ENCODE measurements at regions not wholly inside any gene's neighbourhood (a gene's known extent, or its start where the extent isn't known, plus 50 kb on each side); places are given as distances from the start of the nearest gene placed in this dataset.
"Not testable (repeated sequence)": the region's sequence is repeated elsewhere in the genome, so short reads cannot be mapped to it uniquely, and the experiment has no call there.

DNA sequence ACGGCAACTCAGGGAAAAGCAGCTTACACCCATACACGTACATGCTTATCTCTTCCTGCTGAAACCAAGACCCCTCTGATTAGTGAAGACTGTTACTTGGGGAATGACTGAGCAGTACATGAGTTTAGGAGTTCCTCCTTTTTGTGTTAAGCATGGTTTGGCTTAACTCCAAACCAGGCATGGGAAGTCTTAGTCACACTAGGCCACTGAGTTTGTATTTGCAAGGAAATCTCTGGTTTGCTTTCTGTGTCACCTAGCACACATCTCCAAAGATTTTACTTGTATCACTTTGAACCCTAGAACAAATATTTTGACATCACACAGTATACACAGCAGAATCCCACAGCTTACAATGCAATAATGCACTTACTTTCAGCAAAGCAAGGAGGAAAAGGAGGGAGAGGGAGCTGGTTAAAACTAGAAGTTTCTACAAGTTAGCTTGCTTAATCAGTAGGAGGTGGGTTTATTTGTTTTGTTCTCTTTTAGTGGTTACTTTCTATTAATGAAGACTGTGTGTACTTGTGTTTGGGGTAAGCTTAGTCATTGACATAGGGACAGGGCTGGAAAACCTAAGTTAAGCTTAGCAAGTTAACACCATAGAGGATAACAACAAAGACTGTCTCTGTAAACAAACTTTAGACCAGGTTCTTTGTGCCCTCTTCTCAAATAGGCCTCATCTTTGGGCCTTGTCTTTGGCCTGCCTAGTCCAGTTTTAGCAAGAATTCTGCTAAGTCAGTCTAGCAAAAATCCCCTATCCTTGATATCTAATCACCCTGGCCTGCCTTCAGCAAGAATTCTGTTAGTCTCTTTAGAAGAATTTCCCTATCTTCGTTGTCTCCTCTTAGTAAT, 219.4 kb downstream of the MREG start:
- no peak for DNase-seq

DNA sequence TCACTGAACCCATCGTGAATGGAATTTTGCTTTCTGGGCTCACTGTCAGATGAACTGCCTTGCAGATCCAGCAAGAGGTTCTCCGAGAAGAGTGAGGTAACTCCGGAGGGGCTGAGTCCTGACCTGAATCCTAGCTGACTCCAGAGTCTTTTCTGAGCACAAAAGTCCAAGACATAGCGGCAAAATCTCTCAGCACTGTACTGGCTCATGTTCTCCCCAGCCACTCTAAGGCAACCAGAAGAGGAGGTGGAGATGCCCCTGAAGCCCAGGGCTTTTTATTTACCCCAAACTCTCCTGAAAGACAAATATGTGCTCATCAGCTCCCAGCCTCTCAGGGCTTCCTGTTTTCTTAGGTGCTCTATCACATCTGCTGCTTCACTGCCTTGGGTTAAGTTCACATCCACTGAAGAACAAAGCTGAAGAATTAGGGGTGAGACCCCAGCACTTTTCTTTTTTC, 221.8 kb downstream of the MREG start:
- DNase-seq, result no peak

DNA sequence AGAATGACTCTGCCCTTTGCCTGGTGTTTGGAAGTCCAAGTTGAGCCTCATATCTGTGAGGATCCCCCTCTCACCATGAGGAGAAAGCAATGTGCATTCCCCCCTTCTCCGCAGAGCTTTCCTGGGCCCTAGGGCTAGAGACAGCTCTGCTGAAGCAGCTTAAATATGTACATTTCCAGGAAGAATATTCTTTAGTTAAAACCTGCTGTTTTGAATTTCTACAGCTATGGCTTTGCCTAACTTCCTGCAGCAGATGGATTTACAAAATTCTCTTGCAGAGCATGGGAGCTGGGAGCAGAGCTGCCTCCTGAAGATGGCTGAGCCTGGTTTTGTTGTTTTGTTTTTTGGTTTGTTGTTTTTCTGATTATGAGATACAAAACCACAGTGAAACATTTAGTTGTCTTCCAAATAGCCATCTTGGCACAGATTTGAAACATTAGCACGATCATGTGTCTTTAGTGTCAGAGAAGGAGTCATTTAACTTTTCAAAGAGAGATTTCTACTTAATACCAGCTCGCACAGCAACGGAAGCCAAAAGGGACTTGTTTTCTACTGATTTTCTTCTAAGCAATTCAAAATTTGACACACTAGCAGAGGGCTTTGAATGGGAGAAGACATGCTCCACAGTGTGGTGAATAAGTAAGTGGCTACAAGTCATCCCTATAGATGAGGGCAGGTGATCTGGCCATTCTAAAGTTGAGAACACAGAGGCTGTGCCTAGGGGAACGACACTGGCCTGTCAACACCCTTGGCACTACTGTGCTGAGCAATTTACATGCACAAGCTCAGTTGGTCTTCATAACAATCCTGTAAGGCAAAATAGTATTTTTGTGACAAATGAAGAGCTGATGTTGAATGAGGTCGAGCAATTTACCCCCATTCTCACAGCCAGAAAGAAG, 222.6 kb downstream of the MREG start:
- DNase-seq, result no peak

DNA sequence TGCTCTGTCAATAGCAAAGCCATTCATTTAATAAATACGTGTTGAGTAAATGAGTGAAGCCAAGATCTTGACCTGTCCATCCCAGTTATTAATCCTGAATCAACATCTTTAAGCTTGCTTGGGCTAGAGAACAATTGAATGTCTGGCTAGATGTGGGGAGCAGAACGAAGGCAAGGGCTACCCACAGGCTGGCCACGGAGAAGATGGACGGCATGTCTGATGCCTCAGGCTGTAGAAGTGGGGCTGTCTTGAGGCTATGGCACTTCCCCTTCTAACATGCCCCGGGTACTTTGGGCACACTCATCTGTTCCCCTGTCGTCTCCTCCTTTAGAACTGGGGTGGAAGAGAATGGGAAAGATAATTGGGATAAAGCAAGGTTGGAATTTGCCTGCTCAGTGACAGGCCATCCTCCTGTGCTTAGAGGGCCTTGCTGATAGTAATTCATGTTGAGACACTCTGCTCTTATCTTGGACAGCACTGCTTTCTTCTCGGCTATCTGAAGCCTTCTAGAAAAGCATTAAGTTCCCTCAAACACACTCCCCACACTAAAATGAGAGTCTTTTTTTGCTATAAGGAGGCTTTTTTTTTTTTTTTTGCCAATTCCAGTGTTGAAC, 225.7 kb downstream of the MREG start:
- DNase-seq, result no peak

DNA sequence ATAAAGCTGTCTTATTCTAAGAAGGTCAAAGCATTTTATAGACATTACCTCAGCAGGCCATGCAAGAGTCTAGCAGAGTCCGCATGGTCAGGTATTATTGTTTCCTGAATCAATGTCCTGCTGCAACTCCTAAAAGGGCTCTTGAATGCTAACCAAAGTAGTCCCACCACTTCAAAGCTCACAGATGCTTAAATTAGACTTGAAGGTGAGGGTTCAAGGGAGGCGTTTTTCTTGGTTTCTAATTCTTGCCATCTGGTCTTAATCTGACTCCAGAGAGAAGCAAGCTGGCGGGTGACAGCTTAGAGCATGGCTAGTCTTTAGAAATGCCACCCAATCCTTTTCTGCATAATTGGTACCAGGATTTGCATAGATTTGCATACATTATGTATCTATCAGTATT, 226.3 kb downstream of the MREG start:
- DNase-seq, result no peak

DNA sequence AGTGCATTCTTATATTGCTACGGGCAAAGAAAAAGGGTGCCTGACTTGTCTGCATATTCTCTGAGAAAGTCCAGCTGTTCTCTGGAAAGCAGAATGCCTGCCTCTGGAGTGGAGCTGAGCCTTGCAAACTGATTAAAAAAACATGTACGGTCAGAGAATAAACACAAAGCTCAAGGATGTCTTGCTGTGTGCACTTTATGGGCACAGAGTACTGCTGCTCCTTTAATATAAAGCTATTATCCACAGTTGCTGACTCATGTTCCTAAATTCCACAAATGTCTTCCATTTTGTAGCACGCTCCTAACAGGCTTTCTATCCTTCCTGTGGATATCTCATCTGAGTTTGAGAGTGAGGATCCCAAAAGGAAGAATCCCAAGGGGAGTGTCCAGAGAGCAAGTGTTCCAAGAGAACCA, 229.0 kb downstream of the MREG start:
- no peak for DNase-seq

DNA sequence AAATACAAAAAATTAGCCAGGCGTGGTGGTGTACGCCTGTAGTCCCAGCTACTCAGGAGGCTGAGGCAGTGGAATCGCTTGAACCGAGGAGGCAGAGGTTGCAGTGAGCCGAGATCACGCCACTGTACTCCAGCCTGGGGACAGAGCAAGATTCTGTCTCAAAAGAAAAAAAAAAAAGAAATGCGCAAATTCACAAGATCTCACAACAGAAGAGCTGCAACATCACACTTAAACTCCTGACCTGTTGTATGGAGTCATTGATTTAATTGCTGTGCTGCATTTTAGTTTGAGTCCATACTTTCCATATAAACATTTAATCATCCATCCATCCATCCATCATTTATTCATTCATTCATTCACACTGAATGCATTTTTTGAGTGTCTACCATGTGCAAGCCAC, 229.7 kb downstream of the MREG start:
- not testable (repeated sequence) for DNase-seq

DNA sequence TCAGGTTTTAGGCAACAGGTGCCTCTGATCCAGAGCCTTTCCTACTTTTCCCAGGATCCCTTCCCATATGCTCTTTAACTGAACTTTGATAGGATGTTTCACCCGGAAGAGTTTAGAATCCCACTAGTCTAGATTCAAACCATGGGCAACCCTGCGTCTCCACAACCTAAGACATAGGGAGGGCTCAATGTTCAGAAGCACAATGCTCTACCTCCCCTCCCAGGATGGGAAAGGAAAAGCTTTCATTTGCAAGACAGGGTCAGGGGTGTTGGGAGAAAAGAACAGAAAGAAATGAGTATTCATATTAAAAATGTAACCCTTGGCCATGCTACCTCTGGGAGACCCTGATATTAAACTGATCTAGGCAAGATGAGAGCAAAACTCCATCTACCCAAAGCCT, 230.4 kb downstream of the MREG start:
- DNase-seq, result no peak

DNA sequence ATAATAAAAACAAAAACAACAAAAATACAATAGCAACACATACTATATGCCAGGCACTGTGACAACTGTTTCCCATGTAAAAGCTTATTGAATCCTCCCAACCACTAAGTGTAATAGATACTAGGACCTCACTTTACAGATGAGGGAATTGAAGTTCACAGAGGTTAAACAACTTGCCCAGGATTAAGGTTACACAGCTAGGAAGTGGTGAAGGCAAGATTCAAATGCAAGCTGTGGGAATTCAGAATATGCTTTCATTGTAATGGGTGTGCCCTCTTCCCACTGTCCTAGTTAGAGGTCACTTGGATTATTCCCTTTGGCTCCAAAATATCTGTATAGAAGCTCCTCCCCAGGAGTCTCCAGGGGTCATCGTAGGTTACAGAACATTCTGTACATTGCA, 231.1 kb downstream of the MREG start:
- no peak for DNase-seq

DNA sequence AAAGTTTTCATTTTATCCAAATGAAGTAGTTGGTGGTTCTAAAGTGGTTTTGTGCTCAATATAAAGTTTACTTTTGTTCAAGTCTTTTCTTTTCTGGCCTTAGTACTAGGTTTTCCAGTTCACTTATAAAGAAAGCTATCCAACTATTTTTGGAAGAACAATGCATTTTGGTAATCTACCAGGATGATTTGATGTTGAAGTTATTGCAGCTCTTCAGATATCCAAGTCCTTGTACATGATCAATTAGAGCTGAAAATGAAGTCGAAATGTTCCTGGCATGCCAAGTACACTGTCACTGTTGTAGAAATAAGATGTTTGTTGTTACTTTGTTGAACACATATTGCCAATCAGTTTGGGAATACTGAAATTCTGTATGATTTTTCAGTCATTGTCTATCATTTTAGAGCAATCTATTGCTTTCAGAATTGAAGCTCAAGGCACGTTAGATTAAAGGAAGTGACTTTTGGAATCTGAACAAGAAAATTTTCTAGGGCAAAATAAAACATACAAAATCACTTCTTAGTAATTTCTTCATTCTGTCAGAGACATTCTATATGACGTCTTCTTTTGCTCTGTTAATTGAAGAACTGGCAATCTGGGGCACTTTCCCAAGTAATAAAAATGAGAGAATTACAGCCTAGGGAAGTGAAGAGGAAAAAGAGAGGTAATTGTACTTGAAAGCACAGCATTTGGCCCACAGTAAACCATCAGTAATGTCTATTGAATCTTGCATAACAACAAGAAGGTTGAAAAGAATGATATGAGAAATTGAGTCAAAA, 232.3 kb downstream of the MREG start:
- DNase-seq, result no peak

DNA sequence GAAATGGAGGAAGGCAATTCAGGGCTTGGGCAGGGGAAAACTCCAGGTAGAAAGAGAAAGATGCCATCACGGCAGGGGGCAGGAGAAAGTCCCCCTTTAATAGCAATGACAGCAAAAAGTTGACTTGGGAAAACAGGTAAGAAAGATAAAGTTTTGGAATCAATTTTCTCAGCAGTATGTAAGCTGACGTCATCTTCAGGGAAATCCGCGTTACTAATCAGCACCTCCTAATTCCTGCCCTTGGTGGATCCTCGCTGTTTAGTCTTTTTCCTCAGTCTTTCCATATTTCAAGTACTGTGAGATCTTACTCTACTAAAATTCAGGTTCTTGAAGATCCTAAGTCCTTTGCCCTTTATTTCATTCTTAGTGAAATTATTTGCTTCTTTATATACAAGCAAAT, 233.0 kb downstream of the MREG start:
- DNase-seq, result no peak

DNA sequence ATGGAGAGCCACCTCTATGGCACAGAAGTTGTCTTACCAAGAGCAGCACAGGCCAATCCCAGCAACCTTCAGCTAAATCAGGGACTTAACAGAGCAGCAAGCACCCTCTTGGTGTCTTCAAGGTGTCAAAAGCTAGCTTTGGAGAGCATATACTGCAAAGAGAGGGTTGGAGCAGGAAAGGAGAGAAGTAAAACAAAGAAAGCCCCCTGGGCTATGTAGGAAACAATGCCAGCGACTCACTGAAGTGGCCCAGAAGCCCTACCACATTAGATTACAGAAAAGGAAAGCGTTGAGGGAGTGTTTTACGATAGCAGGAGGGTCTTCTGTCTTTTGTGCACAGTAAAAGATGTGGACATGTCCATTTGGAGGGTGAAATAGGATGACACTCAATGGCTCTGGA, 233.4 kb downstream of the MREG start:
- DNase-seq, result no peak

DNA sequence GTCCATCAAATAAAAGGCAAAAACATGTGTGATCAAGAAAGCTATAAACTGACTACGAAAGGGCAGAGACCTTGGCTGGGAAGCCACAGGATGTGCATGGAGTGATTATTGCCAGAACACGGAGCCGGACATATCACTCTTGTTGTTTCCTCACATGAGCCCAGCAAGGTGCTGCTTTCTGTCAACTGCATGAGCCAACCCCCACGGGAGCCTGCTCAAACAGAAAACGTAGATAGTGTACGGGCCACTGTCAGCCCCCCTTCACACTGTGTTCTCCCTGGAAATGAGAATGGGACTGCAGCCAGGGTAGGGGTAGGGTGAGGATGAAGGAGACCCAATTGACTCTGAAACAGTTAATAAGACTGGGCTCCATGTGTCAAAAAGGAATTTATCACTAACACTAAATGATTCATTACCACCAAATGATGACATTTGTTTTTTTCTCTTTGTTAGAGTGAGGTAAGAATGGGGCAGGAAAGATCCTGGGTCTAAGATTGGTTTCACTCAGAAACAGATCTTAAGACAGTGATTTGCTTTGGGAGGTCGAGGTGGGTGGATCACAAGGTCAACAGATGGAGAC, 235.8 kb downstream of the MREG start:
- DNase-seq, result no peak

DNA sequence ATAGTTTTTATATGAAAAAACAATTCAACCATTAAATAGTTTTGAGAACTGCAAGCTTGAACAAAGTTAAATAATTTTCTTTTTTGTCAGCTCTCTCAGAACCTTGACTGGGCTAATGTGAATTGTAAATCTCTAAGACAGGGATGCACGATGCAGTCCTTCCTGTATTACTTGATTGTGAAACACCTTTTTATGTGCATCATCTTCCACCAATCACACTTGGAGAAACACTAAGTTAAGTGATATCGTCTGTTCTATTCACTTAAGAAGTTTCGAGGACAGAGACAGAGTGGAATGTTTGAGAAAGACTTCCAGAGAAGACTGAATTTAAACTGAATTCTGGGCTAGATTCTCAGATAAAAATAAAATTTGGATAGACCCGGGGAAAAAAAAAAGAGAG, 238.2 kb downstream of the MREG start:
- no peak for DNase-seq

DNA sequence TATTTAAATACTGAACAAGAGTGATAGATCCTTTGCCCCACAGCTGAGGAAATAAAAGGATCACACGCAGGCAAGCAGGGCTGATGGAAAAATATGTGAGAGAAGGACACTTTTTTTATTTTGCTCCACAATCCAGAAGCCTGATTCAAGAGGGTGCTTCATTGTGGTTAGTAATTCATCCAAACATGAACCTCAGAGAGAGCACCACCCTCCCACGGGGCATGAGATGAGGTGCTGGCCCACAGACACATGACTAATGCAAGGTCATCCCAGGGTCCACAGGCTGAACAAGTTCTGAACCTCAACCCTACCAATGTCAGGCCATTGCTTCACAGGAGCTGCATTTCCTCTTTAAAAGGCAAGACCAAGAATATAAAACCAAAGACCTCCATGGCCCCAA, 239.6 kb downstream of the MREG start:
- DNase-seq, result no peak

DNA sequence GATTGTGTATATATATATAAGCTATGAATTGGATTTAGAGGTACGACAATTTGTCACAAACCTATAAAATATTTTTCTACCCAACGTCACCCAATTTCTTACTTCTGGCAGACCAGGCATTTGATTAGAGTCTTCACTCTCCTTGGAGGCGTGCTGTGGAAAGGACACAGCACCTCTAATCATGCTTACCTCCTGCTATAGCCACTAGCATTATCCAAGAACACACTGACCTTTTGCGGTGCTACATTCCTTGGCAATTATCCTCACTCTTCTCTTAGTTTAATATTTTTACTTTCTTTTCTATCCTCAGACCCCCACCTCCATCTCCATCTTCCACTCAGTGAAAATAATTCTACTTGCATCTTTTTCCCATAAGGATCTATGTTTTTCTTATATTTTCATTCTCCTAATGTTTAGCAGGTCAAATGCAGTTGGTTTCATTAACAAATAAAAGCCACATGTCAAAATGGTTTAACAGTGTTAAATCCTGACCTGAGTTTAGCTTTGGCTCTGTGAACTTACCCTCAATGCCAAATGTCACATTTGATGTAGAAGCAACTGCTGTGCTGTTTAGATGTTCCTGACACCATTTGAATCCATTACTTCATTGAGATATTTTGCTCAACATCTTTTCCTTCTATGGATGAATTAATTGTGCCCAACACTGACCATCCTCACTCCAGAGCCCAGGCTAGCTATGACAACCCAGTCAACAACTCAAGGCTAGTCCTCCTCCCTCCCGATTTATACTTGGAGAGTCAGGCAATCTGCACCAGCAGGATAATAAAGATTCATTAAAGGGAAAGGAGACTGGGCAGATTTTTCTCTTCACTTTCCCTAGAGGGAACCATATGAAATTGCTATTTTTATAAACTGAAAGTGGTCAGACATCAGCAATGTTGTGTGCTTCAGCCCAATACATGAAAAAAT, 240.5 kb downstream of the MREG start:
- DNase-seq, result no peak

DNA sequence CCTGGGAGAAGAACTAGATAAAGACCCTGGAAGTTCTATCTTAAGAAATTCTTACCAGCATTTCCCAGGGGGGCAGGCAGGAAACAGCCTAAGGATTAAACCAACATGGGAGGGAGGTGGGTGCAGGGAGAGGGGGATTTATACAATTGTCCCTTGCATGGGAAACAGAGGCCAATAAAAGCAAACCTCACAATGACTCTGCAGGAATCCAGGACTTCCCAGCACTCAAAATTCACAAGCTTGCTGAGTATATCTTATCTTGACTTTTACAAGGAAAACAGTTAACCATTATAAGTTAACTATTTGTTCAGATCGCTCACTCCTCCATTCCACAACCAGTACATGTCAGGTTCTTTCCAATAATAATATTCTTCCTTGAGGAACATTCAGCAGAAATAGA, 241.3 kb downstream of the MREG start:
- no peak for DNase-seq

DNA sequence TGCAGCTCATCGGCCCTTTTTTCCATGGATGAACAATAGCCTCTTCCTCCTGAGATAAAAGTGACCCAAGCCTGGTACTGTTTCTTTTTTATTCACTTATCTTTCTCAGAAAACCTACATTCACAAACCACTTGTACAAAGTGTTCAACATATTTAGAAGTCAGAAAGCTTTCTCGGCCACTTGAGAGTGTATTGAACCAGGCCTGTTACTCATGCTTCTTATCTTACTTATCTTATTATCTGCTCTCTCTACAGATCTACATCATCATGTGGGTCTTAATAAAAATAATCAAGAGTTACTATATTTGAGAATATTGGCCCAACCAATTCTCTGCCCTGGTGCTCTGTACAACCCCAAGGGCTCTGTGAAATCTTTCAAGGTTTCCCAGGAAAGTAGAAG, 242.1 kb downstream of the MREG start:
- DNase-seq, result no peak

DNA sequence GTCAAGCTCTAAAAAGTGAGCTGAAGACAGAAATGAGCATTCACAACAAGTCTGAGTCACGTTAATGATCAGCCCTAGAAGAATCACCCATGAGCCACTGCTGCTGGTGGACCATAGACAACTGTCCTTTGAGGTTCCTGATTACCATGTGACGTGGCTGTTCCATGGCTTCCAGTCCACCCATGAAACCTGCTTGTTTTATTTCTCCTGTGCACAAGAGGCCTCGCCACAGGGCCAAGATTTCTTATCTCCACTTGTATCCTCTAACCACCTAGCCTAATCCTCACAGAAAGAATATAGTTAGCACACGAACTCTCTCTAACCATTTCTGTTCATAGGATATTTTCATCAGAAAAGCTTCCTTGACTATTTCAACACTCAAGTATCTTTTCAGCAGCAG, 242.7 kb downstream of the MREG start:
- DNase-seq, result no peak

DNA sequence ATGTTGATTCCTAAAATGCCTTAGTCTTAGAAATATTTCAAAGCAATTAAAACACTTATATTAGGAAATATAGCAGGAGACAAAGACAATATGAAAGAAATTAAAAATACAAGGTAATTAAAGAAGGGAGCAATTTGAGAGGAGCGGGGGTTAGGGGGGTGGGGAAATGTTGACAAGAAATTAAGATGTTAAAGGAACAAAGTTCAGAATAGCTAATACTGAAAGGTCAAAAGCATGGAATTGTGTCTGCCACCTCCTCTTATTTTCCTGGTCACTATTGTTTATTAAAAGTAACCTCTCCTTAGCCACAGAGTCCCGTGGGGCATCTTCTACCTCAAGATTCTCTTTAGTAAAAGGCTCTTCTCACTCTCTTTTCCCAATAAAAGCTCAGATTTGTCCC, 244.1 kb downstream of the MREG start:
- DNase-seq, result no peak

DNA sequence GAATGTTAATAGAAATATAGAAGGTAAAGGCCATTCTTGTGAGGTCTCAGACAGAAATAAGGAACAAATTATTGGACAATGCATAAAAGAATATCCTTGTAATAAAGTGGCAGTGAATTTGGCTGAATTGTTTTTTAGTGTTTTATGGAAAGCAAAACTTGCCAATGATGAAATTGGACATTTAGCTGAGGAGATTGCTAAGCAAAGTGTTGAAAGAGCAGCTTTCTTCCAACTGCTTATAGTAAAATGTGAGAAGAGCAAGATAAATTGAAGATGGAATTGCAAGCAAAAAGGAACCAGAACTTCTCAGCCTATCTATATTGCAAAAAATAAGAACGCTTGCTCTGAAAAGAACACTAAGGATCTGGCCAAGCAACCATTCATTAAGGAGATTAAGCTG, 245.7 kb downstream of the MREG start:
- DNase-seq, result no peak

All from DMS153 (cell line).